Activated T-helper 17 cell treated with anti-CD3 and anti-CD28 coated beads, Interleukin-2, amount 50 U/mL, for 72 hours (primary cell): ENCODE measurements at regions not wholly inside any gene's neighbourhood (a gene's known extent, or its start where the extent isn't known, plus 50 kb on each side); places are given as distances from the start of the nearest gene placed in this dataset.
"Not testable (repeated sequence)": the region's sequence is repeated elsewhere in the genome, so short reads cannot be mapped to it uniquely, and the experiment has no call there.

Experiments
- ATAC-seq: fragments of 150-1000 bp; cut with Tn5 transposase; replicated peaks from 2 replicates; pipeline ENCODE4 v1.10.0; 2021; ENCODE audit warnings: mild to moderate bottlenecking, moderate library complexity
- H3K27ac Mint-ChIP-seq: one replicate; pipeline ENCODE4 v1.8.0; 2022; ENCODE audit warnings: mixed read lengths
- H3K27me3 Mint-ChIP-seq: one replicate; pipeline ENCODE4 v1.8.0; 2022; ENCODE audit warnings: mixed read lengths
- H3K36me3 Mint-ChIP-seq: one replicate; pipeline ENCODE4 v1.8.0; 2022; ENCODE audit warnings: low read depth, mild to moderate bottlenecking, mixed read lengths
- H3K4me1 Mint-ChIP-seq: one replicate; pipeline ENCODE4 v1.8.0; 2022; ENCODE audit warnings: mixed read lengths
- H3K4me3 Mint-ChIP-seq: one replicate; pipeline ENCODE4 v1.8.0; 2022; ENCODE audit warnings: mild to moderate bottlenecking, mixed read lengths
- H3K9me3 Mint-ChIP-seq: one replicate; pipeline ENCODE4 v1.8.0; 2022; ENCODE audit warnings: mixed read lengths

DNA sequence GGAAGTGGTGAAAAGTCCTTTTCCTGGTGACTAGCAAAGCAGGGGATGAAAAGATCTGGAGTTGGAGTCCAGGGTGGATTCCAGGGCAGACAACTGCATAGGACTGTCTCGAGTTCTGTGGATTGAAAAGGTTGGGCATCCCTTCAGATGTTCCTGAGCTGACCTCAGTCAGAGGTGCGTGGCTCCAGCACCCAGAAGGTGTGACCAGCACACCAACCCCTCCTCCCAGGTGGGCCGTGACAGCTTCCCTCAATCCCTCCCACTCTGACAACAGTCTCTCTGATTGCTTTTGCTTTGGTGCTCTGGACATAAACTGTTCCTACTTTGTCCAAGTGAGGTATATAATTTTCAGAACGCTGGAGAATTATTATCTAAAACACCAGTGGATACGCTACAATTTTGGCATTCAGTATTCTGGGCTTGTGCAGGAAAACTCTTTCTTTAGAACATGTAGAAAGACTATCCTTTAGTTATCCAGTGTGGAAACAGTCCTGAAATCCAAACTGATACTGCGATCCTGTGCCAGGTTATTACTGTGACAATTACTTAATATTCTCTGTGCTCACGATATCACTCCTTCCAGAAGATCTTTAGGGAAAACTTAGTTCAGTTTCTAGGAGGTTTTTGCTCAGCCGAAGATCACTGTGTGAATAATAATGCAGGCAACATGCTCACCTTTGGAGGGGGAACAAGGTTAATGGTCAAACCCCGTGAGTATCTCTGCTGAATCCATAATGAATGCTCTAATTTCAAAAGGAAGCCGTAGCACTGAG, 87.9 kb downstream of the DAD1 start:
- Mint-ChIP-seq H3K27ac (peak overlapping the region; percentile 98), H3K36me3 (peaks cover 100% of the 10 kb centered on the region), H3K27me3 (no peaks in the 10 kb centered on the region), H3K9me3 (no peaks in the 10 kb centered on the region), H3K4me1 (no peaks in the 10 kb centered on the region), H3K4me3 (peak overlapping the region; percentile 85)
- ATAC-seq: peak; percentile 51

DNA sequence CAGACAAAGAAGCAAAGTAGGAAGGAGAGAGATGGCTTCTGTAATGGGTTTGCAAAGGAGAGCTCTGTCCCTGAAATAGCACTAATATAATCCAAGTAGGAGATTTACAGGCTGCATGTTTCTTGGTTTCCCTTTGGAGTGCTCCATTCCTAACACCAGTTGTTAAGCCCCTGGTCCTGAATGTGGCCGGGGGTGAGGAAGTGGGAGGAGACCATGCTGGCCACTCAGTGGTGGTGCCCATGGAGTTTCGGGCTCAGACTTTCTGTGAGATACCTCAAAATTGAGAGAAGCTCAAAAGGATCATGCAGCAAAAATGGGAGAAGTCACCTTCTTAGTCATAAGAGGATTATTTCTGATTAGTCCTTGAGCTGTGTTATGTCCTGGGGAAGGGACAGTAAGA, 88.5 kb downstream of the DAD1 start:
- H3K36me3 Mint-ChIP-seq: peaks cover 100% of the 10 kb centered on the region
- H3K27me3 Mint-ChIP-seq: no peaks in the 10 kb centered on the region
- H3K4me1 Mint-ChIP-seq: no peaks in the 10 kb centered on the region
- ATAC-seq: peak; percentile 2
- H3K27ac Mint-ChIP-seq: peak overlapping the region; percentile 98
- H3K4me3 Mint-ChIP-seq: peak overlapping the region; percentile 85
- H3K9me3 Mint-ChIP-seq: no peaks in the 10 kb centered on the region

DNA sequence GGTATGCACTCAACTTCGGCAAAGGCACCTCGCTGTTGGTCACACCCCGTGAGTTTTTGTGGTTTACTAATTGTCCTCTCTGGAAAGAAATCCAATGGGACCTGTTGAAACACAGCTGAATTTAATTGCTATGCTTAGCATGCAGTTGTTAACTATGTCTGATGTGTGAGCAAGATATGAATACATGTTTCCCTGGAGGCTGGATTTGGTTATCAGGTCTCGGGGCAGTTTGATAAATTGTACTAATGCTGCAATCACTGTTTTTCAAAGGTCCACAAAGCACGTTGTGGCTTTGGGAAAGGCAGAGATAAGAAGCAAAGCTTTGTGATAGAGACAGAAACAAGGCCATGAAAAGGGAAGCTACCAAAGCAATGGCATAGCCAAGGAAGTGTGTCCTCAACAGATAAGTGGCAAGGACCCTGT, 91.3 kb downstream of the DAD1 start:
- H3K4me3 Mint-ChIP-seq: peak overlapping the region; percentile 85
- no peaks in the 10 kb centered on the region for H3K9me3 Mint-ChIP-seq
- peak overlapping the region; percentile 98 for H3K27ac Mint-ChIP-seq
- no peak for ATAC-seq
- H3K27me3 Mint-ChIP-seq: no peaks in the 10 kb centered on the region
- no peaks in the 10 kb centered on the region for H3K4me1 Mint-ChIP-seq
- H3K36me3 Mint-ChIP-seq: peaks cover 100% of the 10 kb centered on the region

DNA sequence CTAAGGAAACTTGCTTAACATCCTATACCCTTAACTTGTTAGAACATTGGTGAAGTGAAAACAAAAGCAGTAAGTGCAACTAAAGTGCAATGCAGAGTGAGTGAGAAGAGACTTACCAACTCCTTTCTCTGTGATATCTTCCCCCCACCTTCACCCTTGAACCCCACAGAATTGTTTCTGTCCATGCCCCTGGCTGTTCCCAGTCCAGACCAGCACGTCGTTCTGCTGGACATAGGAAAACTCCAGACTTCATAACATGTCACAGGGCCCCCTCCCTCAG, 91.9 kb downstream of the DAD1 start:
- peak overlapping the region; percentile 98 for H3K27ac Mint-ChIP-seq
- ATAC-seq: no peak
- peak overlapping the region; percentile 85 for H3K4me3 Mint-ChIP-seq
- no peaks in the 10 kb centered on the region for H3K4me1 Mint-ChIP-seq
- H3K9me3 Mint-ChIP-seq: no peaks in the 10 kb centered on the region
- H3K27me3 Mint-ChIP-seq: no peaks in the 10 kb centered on the region
- H3K36me3 Mint-ChIP-seq: peaks cover 100% of the 10 kb centered on the region

DNA sequence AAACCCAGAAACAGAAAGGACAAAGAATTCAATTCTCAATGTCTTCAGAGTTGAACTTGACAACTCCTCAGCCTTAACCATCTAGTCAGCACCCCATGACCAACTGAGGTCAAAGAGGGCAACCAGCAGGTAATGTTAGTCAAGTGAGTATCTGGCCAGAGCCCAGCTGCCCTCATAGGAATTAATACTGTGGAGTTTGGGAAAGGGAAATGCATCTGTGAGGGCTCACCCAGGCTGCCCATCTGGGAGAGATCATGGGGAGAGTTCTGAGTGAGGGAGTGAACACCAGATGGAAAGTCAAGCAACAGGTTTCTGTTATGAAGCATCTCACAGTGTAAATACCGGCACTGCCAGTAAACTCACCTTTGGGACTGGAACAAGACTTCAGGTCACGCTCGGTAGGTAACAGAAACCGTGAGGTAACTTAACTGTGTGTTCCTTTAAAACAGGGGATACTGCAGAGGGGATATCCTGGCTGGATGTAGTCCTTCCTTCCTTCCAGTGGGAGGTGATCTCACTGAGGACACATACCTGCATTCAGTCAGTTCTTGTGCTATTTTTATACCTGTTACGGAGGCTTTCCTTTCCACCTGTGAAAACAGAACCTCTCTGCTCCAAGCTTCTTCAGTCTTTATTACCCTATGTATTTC, 94.4 kb downstream of the DAD1 start:
- Mint-ChIP-seq H3K4me1 (no peaks in the 10 kb centered on the region), H3K27me3 (no peaks in the 10 kb centered on the region), H3K9me3 (no peaks in the 10 kb centered on the region), H3K27ac (peak overlapping the region; percentile 98), H3K4me3 (peak overlapping the region; percentile 85), H3K36me3 (peaks cover 100% of the 10 kb centered on the region)
- no peak for ATAC-seq

DNA sequence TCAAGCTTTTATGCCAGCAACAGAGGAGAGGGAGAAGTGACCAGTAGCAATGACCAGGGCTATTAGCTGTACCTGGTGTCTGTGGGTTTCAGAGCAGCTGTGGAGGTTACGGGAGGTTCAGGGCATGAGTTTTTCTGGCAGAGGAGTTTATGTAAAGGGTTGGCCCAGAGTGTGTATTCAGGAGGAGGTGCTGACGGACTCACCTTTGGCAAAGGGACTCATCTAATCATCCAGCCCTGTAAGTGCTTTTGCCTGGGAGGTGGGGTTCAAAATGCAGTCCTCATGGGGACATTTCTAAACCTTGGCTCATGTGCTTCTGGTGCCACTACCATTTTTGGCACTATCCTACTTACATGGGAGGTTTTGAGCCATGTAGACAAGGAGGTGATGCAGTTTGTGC, 95.3 kb downstream of the DAD1 start:
- H3K27ac Mint-ChIP-seq: peak overlapping the region; percentile 98
- no peaks in the 10 kb centered on the region for H3K4me1 Mint-ChIP-seq

DNA sequence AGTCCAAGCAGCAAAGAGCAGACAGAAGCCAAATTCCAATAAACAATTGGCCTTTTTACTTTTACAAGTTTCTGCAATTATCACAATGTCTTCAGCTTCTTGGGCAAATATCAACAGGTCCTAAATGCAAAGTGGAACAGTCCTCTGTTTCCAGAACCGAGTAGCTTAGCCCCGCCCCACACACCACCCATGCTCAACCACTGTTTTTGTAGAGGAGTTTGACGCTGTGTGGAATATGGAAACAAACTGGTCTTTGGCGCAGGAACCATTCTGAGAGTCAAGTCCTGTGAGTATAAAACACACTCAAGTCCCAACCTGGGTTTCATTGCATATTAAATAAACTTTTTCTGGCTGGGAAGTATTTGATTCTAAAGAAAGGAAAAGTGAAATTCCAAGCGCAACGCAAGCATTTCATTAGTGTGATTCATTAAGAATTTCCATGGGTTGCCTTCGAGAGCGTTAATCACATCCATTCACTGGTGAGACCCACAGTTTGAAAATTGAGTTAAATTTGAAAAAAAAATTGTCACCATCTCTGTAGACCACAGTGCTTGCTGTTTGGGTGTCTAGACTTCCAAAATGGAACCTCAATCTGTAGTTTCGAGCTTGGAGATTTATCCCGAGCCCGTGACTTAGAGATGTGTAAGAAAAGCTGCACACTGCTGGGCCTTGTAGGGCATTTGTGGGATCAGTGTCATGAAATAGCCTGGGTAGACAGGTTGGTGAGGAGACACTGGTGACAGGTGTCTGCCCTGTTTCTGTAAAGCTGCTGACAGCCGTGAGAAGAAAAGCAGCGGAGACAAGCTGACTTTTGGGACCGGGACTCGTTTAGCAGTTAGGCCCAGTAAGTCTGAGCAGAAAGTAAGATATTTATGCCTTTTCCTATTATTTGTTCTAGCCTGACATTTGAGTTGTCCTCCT, 96.1 kb downstream of the DAD1 start:
- peaks cover 100% of the 10 kb centered on the region for H3K36me3 Mint-ChIP-seq
- peak; percentile 23 for ATAC-seq
- H3K9me3 Mint-ChIP-seq: no peaks in the 10 kb centered on the region
- peak overlapping the region; percentile 85 for H3K4me3 Mint-ChIP-seq
- H3K27ac Mint-ChIP-seq: peak overlapping the region; percentile 98
- no peaks in the 10 kb centered on the region for H3K27me3 Mint-ChIP-seq
- no peaks in the 10 kb centered on the region for H3K4me1 Mint-ChIP-seq

More for the DNA sequence above, 95.3 kb downstream of the DAD1 start:
- Mint-ChIP-seq H3K36me3 (peaks cover 100% of the 10 kb centered on the region), H3K27me3 (no peaks in the 10 kb centered on the region), H3K9me3 (no peaks in the 10 kb centered on the region), H3K4me3 (peak overlapping the region; percentile 85)
- ATAC-seq: no peak

DNA sequence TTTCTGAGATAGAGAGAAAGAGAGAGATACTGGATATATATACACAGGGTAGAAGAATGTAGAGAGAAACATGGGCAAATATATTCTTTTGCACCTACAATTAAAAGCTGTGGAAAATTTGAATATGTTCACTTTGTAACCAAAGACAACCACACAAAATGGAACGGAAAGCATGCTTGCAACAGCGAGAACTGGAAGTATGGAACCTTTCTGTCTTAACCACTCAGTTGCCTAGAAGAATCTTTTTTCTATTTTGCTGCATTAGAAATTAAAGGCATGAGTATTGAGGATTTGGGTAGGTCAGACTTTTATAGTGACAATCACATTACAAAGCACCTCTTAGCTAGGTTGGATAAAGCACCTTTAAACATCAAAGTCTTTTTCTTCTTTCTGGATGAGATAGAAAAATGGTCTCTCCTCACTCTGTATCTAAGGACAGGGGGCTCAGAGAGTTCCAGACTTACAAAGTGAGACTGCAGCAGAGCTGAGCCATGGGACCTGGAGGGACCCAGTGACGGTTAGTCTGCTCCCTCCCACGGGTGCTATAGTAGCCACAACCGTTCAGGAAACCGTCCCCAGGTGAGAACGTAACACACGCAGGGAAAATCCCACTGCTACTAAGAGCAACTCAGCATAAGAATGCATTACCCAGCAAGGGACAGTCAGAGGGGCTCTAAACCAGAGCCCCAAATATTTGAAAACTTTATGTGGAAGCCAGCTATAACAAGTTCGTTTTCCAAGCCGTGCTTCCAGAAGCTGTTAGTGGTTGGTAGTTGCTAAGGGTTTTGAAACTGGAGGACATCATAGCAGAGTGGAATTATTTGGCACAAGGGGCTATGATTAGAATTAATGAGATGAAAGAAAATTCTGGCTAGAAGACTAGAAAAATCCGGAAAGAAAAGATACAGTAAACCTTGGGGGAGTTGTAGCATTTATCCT, 97.1 kb downstream of the DAD1 start:
- Mint-ChIP-seq H3K27me3 (no peaks in the 10 kb centered on the region), H3K4me3 (peak overlapping the region; percentile 85), H3K27ac (peak overlapping the region; percentile 98), H3K4me1 (no peaks in the 10 kb centered on the region), H3K36me3 (peaks cover 100% of the 10 kb centered on the region), H3K9me3 (no peaks in the 10 kb centered on the region)
- peak; percentile 50 for ATAC-seq

DNA sequence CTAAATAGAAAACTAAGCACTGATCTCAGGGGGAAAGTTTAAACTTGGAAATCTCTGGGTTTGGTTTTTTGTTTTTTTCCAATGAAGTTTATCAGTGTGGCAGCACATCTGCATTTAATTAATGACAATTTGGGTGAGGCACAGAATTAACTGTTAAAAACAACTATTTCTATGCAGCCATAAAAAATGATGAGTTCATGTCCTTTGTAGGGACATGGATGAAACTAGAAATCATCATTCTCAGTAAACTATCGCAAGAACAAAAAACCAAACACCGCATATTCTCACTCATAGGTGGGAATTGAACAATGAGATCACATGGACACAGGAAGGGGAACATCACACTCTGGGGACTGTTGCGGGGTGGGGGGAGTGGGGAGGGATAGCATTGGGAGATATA, 98.0 kb downstream of the DAD1 start:
- not testable (repeated sequence) for H3K9me3 Mint-ChIP-seq, H3K4me1 Mint-ChIP-seq, H3K27me3 Mint-ChIP-seq, ATAC-seq
- peak overlapping the region; percentile 98 for H3K27ac Mint-ChIP-seq
- H3K4me3 Mint-ChIP-seq: peak overlapping the region; percentile 85
- H3K36me3 Mint-ChIP-seq: peaks cover 99% of the 10 kb centered on the region

DNA sequence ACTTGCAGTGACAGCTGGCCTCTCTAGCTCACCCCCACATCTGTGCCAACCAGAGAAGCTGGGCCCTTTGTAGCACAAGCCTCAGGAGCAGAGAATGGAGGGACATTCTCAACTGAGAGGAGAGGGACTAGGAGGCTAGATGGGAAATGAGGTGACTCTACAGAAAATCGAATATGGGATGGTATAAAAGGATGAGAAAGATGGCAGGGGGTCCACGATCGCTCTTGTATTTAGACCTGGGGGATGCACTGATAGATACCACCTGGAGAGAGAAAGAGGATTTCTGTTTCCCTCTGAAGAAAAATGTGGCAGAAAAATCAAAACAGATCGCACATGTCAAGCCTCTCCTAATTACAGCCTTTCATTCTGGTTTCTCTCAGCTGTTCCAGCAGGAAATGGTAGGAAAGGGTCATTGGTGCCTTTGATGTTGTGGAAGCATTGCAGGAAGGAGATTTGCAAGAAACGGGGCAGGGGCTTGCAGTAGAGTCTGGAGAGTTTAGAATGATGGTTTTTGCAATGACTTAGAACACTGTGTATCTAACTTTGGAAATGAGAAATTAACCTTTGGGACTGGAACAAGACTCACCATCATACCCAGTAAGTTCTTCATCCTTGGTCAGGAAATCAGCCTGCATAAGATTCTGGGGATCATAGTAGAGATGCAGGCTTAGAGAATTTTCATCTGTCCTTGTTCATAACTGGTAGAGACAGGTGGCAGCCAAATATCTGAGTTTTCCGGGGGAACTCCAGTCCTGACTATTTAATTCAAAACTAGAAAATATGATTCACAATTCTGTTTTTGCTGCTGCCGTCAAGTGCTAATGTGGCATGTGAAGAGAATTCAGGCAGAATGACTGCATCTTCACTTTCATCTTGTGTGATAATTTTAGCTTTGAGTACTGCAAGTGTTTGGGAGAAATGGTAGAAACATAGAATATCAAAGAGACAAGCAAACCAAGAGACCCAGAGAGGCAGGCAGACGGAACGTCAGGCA, 98.8 kb downstream of the DAD1 start:
- H3K27me3 Mint-ChIP-seq: no peaks in the 10 kb centered on the region
- peak overlapping the region; percentile 85 for H3K4me3 Mint-ChIP-seq
- peak overlapping the region; percentile 98 for H3K27ac Mint-ChIP-seq
- no peaks in the 10 kb centered on the region for H3K9me3 Mint-ChIP-seq
- H3K36me3 Mint-ChIP-seq: peaks cover 98% of the 10 kb centered on the region
- peak; percentile 27 for ATAC-seq
- H3K4me1 Mint-ChIP-seq: no peaks in the 10 kb centered on the region

DNA sequence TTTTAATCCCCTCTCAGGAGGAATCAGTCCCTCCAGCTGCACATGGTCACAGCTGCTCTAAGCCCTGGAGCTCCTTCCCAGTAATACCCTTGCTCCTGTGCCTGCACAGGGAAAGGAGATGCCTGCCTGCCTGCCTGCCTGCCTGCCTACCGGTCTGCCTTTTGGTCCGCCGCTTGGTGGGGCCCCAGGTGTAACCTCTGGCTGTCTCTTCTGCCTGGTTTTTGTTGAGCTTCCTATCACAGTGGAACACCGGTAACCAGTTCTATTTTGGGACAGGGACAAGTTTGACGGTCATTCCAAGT, 99.8 kb downstream of the DAD1 start:
- Mint-ChIP-seq H3K27me3 (no peaks in the 10 kb centered on the region), H3K36me3 (peaks cover 98% of the 10 kb centered on the region)

DNA sequence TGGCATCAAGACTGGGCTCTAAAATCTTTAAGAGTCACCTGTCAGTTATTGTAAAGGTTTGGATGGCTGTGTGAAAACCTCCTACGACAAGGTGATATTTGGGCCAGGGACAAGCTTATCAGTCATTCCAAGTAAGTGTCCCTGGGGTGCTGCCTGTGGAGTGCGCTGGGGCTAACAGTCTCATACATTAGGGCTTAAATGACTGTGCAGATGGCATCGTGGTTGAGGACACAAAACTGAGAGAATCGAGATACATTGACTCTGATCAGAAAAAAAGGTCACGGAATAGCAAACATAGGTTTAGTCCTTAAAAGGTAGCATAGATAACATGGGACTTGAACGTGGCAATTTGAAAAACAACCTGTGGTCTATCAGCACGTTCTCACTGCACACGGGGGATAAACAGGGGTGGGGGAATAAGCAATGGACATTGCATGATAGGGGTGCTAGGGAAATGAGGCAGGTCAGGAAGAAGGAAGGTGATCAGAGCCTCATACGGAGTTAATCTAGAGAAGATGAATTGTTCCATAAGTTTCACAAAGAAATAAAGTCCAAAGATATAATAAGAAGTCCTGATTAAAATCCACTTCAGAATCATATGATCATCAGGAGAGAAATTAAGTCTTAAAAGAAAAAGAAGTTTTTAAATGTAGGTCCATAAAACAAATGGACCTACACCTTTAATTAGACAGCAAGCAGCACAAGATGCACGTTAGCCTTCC, 100.3 kb downstream of the DAD1 start:
- ATAC-seq: peak; percentile 59
- Mint-ChIP-seq H3K27ac (peak overlapping the region; percentile 98), H3K27me3 (no peaks in the 10 kb centered on the region), H3K9me3 (no peaks in the 10 kb centered on the region), H3K4me1 (no peaks in the 10 kb centered on the region), H3K36me3 (peaks cover 98% of the 10 kb centered on the region), H3K4me3 (peak overlapping the region; percentile 85)

More for the DNA sequence above, 99.8 kb downstream of the DAD1 start:
- H3K4me3 Mint-ChIP-seq: peak overlapping the region; percentile 85
- H3K27ac Mint-ChIP-seq: peak overlapping the region; percentile 98
- no peak for ATAC-seq
- H3K9me3 Mint-ChIP-seq: no peaks in the 10 kb centered on the region
- H3K4me1 Mint-ChIP-seq: no peaks in the 10 kb centered on the region
